Neural cell (in vitro differentiated cells): ENCODE measurements at regions not wholly inside any gene's neighbourhood (a gene's known extent, or its start where the extent isn't known, plus 50 kb on each side); places are given as distances from the start of the nearest gene placed in this dataset.

Source experiments
- H2AFZ ChIP-seq: fragments of 200-600, 300-800 bp; sonication (generic), shearing (Covaris generic); 2 replicates; pipeline ENCODE4 v1.6.0; 2014; ENCODE audit warnings: low read depth, mild to moderate bottlenecking, antibody characterized with exemption, low read length, moderate library complexity
- H3F3A ChIP-seq: fragments of 200-600 bp; shearing (Covaris generic); 2 replicates; pipeline ENCODE4 v1.6.1; 2016; ENCODE audit warnings: mild to moderate bottlenecking, moderate library complexity, mixed read lengths, antibody characterized with exemption, low read length; ENCODE audit not compliant: insufficient read depth, poor library complexity, severe bottlenecking
- H3K27ac ChIP-seq: fragments of 200-600, 300-800 bp; sonication (generic), shearing (Covaris generic); 2 replicates; pipeline ENCODE4 v1.5.1; 2014; ENCODE audit warnings: mild to moderate bottlenecking, low read length, moderate library complexity
- H3K27me3 ChIP-seq: fragments of 300-800, 200-600 bp; sonication (generic), shearing (Covaris generic); 2 replicates; pipeline ENCODE4 v1.6.0; 2014; ENCODE audit warnings: mild to moderate bottlenecking, low read depth, low read length, moderate library complexity; ENCODE audit not compliant: insufficient read depth
- H3K36me3 ChIP-seq: fragments of 300-800, 200-600 bp; sonication (generic), shearing (Covaris generic); 2 replicates; pipeline ENCODE4 v1.5.1; 2014; ENCODE audit warnings: mild to moderate bottlenecking, antibody characterized with exemption, low read length, moderate library complexity; ENCODE audit not compliant: insufficient read depth
- H3K4me2 ChIP-seq: fragments of 300-800, 200-600 bp; sonication (generic), shearing (Covaris generic); 2 replicates; pipeline ENCODE4 v1.6.0; 2014; ENCODE audit warnings: mild to moderate bottlenecking, low read length
- H3K4me3 ChIP-seq: fragments of 300-800, 200-600 bp; sonication (generic), shearing (Covaris generic); 2 replicates; pipeline ENCODE4 v1.5.1; 2014; ENCODE audit warnings: mild to moderate bottlenecking, low read length, moderate library complexity
- H3K79me2 ChIP-seq: fragments of 200-600 bp; shearing (Covaris generic); replicated peaks from 2 replicates; pipeline ENCODE4 v1.6.0; 2014; ENCODE audit warnings: mild to moderate bottlenecking, low read length, moderate library complexity; ENCODE audit not compliant: insufficient read depth
- H3K9ac ChIP-seq: fragments of 300-800, 200-600 bp; sonication (generic), shearing (Covaris generic); 2 replicates; pipeline ENCODE4 v1.6.1; 2016; ENCODE audit warnings: mild to moderate bottlenecking, low read length, mixed read lengths
- H3K9me2 ChIP-seq: fragments of 200-600 bp; shearing (Covaris generic); 2 replicates; pipeline ENCODE4 v1.6.1; 2016; ENCODE audit warnings: mild to moderate bottlenecking, low read length, mixed read lengths; ENCODE audit not compliant: insufficient read depth
- H3K9me3 ChIP-seq: fragments of 200-600, 300-800 bp; sonication (generic), shearing (Covaris generic); 2 replicates; pipeline ENCODE4 v1.6.1; 2016; ENCODE audit warnings: mild to moderate bottlenecking, mixed run types, low read length, moderate library complexity, mixed read lengths
- H4K20me1 ChIP-seq: fragments of 200-600 bp; shearing (Covaris generic); 2 replicates; pipeline ENCODE4 v1.6.1; 2016; ENCODE audit warnings: mild to moderate bottlenecking, mixed run types; ENCODE audit not compliant: insufficient read depth
- CTCF ChIP-seq: fragments of 450-650 bp; IDR thresholded peaks from 2 replicates; pipeline ENCODE4 v1.5.1; 2014; ENCODE audit warnings: antibody characterized with exemption, mild to moderate bottlenecking, moderate library complexity; ENCODE audit not compliant: poor library complexity, severe bottlenecking
- EP300 ChIP-seq: fragments of 450-650 bp; conservative IDR thresholded peaks from 2 replicates; pipeline ENCODE4 v1.6.1; 2014; ENCODE audit warnings: antibody characterized with exemption, mild to moderate bottlenecking, moderate library complexity; ENCODE audit not compliant: poor library complexity, severe bottlenecking
- EZH2 ChIP-seq: fragments of 200-600, 300-800 bp; shearing (Covaris generic), sonication (generic); IDR thresholded peaks from 2 replicates; pipeline ENCODE4 v1.6.1; 2014; ENCODE audit warnings: antibody characterized with exemption, low read length, borderline replicate concordance, mild to moderate bottlenecking; ENCODE audit not compliant: insufficient read depth, poor library complexity, severe bottlenecking
- MXI1 ChIP-seq: fragments of 450-650 bp; conservative IDR thresholded peaks from 2 replicates; pipeline ENCODE4 v1.6.1; 2014; ENCODE audit warnings: antibody characterized with exemption, mild to moderate bottlenecking; ENCODE audit not compliant: poor library complexity, severe bottlenecking
- POLR2AphosphoS5 ChIP-seq: IDR thresholded peaks from 2 replicates; pipeline ENCODE4 v1.6.1; 2012
- RAD21 ChIP-seq: fragments of 450-650 bp; conservative IDR thresholded peaks from 2 replicates; pipeline ENCODE4 v1.6.1; 2014; ENCODE audit warnings: antibody characterized with exemption, mild to moderate bottlenecking, moderate library complexity
- REST ChIP-seq: IDR thresholded peaks from 2 replicates; pipeline ENCODE4 v1.6.1; 2012; ENCODE audit warnings: borderline replicate concordance
- SMC3 ChIP-seq: fragments of 450-650 bp; conservative IDR thresholded peaks from 2 replicates; pipeline ENCODE4 v1.6.1; 2014; ENCODE audit warnings: antibody characterized with exemption, mild to moderate bottlenecking, moderate library complexity; ENCODE audit not compliant: poor library complexity
- TAF1 ChIP-seq: IDR thresholded peaks from 2 replicates; pipeline ENCODE4 v1.6.1; 2012; ENCODE audit warnings: low read depth

DNA sequence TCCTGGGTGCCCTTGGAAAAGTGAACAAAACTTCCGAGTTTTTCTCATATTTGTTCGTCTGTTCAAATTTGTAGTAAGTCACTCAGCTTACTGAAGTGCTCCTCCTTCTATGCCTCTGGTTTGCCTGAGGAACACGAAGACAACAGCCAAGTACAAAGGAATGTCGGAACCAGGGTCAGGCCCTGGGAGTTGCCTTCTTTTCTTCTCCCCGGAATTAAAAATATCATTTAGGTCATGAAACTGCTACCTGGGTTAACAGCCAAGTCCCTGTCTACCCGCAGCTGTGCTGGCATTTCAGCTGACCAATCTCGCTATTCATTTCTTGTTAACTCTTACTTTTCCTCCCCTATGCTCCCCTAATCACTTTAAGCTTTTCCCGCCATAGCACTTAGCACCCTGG, 137.6 kb upstream of the TEX13D start:
- H3K4me2 ChIP-seq, result no peak overlapping the region
- H3K27me3 ChIP-seq, result no peaks in the 10 kb centered on the region
- no peaks in the 10 kb centered on the region for H3K9me2 ChIP-seq

GRCh38 chrX:124203311-124203710, 129.1 kb upstream of the TEX13D start:
- H3K27ac ChIP-seq, result no peak overlapping the region
- no peak overlapping the region for H3K4me3 ChIP-seq
- H3K4me2 ChIP-seq, result no peak overlapping the region
- H3K36me3 ChIP-seq, result no peaks in the 10 kb centered on the region
- no peaks in the 10 kb centered on the region for H3K27me3 ChIP-seq
- H3K79me2 ChIP-seq, result no peaks in the 10 kb centered on the region
- no peaks in the 10 kb centered on the region for H4K20me1 ChIP-seq
- H3K9ac ChIP-seq, result no peak overlapping the region
- H3K9me2 ChIP-seq, result no peaks in the 10 kb centered on the region
- H2AFZ ChIP-seq, result no peak overlapping the region
- H3F3A ChIP-seq, result no peaks in the 10 kb centered on the region
- H3K9me3 ChIP-seq, result no peaks in the 10 kb centered on the region
- no peak for TF ChIP-seq REST
- TF ChIP-seq EZH2, result no peak
- TF ChIP-seq MXI1, result no peak
- no peak for TF ChIP-seq CTCF
- TF ChIP-seq EP300, result no peak
- no peak for TF ChIP-seq POLR2AphosphoS5
- TF ChIP-seq TAF1, result no peak

More for the DNA sequence above, 137.6 kb upstream of the TEX13D start:
- no peaks in the 10 kb centered on the region for H3K9me3 ChIP-seq
- TF ChIP-seq EZH2 (no peak), CTCF (no peak), SMC3 (no peak), MXI1 (no peak), POLR2AphosphoS5 (no peak), RAD21 (no peak), REST (no peak), EP300 (no peak), TAF1 (no peak)
- H3K9ac ChIP-seq, result no peak overlapping the region
- no peaks in the 10 kb centered on the region for H3F3A ChIP-seq
- H3K36me3 ChIP-seq, result no peaks in the 10 kb centered on the region
- H3K4me3 ChIP-seq, result no peak overlapping the region
- H3K27ac ChIP-seq, result no peak overlapping the region
- no peak overlapping the region for H2AFZ ChIP-seq
- H3K79me2 ChIP-seq, result no peaks in the 10 kb centered on the region
- no peaks in the 10 kb centered on the region for H4K20me1 ChIP-seq
